Mesenchymal stem cell (in vitro differentiated cells and primary cell): ENCODE measurements at regions not wholly inside any gene's neighbourhood (a gene's known extent, or its start where the extent isn't known, plus 50 kb on each side); places are given as distances from the start of the nearest gene placed in this dataset.

Experiments used
- DNase-seq: peaks from one replicate; pipeline ENCODE4 v3.0.0-alpha.2; 2013
- H2AFZ ChIP-seq: one replicate; pipeline ENCODE4 v1.6.1; 2013; ENCODE audit warnings: low read depth, mild to moderate bottlenecking, control low read depth, inconsistent platforms, low read length, moderate library complexity
- H2AK5ac ChIP-seq: 2 replicates; pipeline ENCODE4 v1.6.1; 2013; ENCODE audit warnings: low read length, moderate library complexity, mild to moderate bottlenecking, inconsistent platforms; ENCODE audit not compliant: severe bottlenecking
- H2BK120ac ChIP-seq: one replicate; pipeline ENCODE4 v1.6.1; 2013; ENCODE audit warnings: low read depth, mild to moderate bottlenecking, inconsistent platforms, low read length, moderate library complexity
- H2BK12ac ChIP-seq, 2 experiments: one replicate each; pipeline ENCODE4 v1.6.1; 2013; ENCODE audit warnings: inconsistent platforms in 2 of 2, low read length in 2 of 2, mild to moderate bottlenecking in 2 of 2, moderate library complexity in 2 of 2, control low read depth in 1 of 2
- H2BK15ac ChIP-seq: one replicate; pipeline ENCODE4 v1.6.1; 2013; ENCODE audit warnings: mild to moderate bottlenecking, low read depth, inconsistent platforms; ENCODE audit not compliant: poor library complexity, severe bottlenecking
- H2BK5ac ChIP-seq: 2 replicates; pipeline ENCODE4 v1.6.1; 2013; ENCODE audit warnings: low read depth, mild to moderate bottlenecking, low read length, control low read depth, inconsistent platforms; ENCODE audit not compliant: poor library complexity, severe bottlenecking
- H3K14ac ChIP-seq, 2 experiments: one replicate each; pipeline ENCODE4 v1.6.1; 2013; ENCODE audit warnings: inconsistent platforms in 2 of 2, low read length in 2 of 2, control low read depth in 1 of 2, mild to moderate bottlenecking in 1 of 2, moderate library complexity in 1 of 2
- H3K18ac ChIP-seq, 2 experiments: one replicate each; pipeline ENCODE4 v1.6.1; 2013; ENCODE audit warnings: inconsistent platforms in 2 of 2, low read length in 2 of 2, control low read depth in 1 of 2, low read depth in 1 of 2, mild to moderate bottlenecking in 1 of 2
- H3K23ac ChIP-seq, 2 experiments: one replicate each; pipeline ENCODE4 v1.6.1; 2013; ENCODE audit warnings: inconsistent platforms in 2 of 2, low read length in 2 of 2, mild to moderate bottlenecking in 2 of 2, moderate library complexity in 2 of 2, control low read depth in 1 of 2
- H3K27ac ChIP-seq: 2 replicates; pipeline ENCODE4 v1.5.1; 2013; ENCODE audit warnings: mild to moderate bottlenecking, moderate library complexity, low read length, control low read depth, inconsistent platforms; ENCODE audit not compliant: poor library complexity, severe bottlenecking
- H3K27me3 ChIP-seq, 2 experiments: 2 replicates each; pipeline versions ENCODE4 v1.6.1 to v1.7.0; 2013; ENCODE audit warnings: low read length in 2 of 2, mild to moderate bottlenecking in 2 of 2, moderate library complexity in 2 of 2, control low read depth in 1 of 2, inconsistent platforms in 1 of 2; ENCODE audit not compliant: control insufficient read depth in 1 of 2, insufficient read depth in 1 of 2
- H3K36me3 ChIP-seq, 2 experiments: 2 replicates each; pipeline versions ENCODE4 v1.6.1 to v1.7.0; 2013; ENCODE audit warnings: low read length in 2 of 2, control low read depth in 1 of 2, inconsistent platforms in 1 of 2, low read depth in 1 of 2, mild to moderate bottlenecking in 1 of 2; ENCODE audit not compliant: insufficient read depth in 2 of 2, control insufficient read depth in 1 of 2
- H3K4ac ChIP-seq, 2 experiments: one replicate each; pipeline ENCODE4 v1.6.1; 2013; ENCODE audit warnings: inconsistent platforms in 2 of 2, low read length in 2 of 2, mild to moderate bottlenecking in 2 of 2, moderate library complexity in 2 of 2, control low read depth in 1 of 2, low read depth in 1 of 2
- H3K4me1 ChIP-seq: 2 replicates; pipeline ENCODE4 v1.6.1; 2013; ENCODE audit warnings: low read depth, low read length, control low read depth; ENCODE audit not compliant: control insufficient read depth, insufficient read depth
- H3K4me2 ChIP-seq: 2 replicates; pipeline ENCODE4 v1.6.1; 2013; ENCODE audit warnings: low read length, mild to moderate bottlenecking, inconsistent platforms; ENCODE audit not compliant: poor library complexity, severe bottlenecking
- H3K4me3 ChIP-seq, 2 experiments: 2 replicates each; pipeline versions ENCODE4 v1.5.1 to v1.7.0; 2013; ENCODE audit warnings: low read length in 2 of 2, mild to moderate bottlenecking in 2 of 2, control low read depth in 1 of 2, low read depth in 1 of 2; ENCODE audit not compliant: insufficient read depth in 1 of 2
- H3K79me1 ChIP-seq: replicated peaks from 2 replicates; pipeline ENCODE4 v1.6.1; 2013; ENCODE audit warnings: mild to moderate bottlenecking, control low read depth, low read length, inconsistent platforms; ENCODE audit not compliant: poor library complexity, severe bottlenecking
- H3K9ac ChIP-seq: 2 replicates; pipeline ENCODE4 v1.7.0; 2013; ENCODE audit warnings: mild to moderate bottlenecking, low read length, moderate library complexity
- H3K9me3 ChIP-seq: 2 replicates; pipeline ENCODE4 v1.7.0; 2013; ENCODE audit warnings: mild to moderate bottlenecking, low read length; ENCODE audit not compliant: control insufficient read depth
- H4K8ac ChIP-seq: one replicate; pipeline ENCODE4 v1.6.1; 2013; ENCODE audit warnings: inconsistent platforms, mild to moderate bottlenecking, low read length, moderate library complexity
- H4K91ac ChIP-seq: one replicate; pipeline ENCODE4 v1.6.1; 2013; ENCODE audit warnings: mild to moderate bottlenecking, low read length, inconsistent platforms
- WGBS: methylation state at CpG from one replicate; pipeline ENCODE4 v1.1.7; 2013; ENCODE audit warnings: mixed read lengths; 5-methylcytosine and 5-hydroxymethylcytosine counted together

DNA sequence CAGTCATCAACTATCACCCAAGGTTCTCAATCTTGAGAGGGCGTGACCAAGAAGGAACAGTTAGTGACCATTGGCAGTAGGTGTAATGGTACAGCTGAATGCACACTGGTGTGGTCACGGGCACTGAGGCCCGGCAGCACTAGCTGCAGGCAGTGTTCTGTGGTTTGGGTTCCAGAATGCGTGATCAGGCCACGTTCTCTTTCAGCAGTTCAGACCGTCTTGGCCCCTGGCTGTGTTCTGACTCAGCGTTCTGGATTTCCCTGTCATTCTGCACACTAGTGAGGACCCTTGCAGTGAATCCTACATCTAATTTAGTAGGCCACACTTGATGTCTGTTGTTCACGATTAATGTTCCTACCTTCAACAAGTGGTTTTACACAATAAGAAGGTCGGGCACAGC lies 220.5 kb upstream of the SLCO3A1 start:
- H2BK12ac ChIP-seq: no peak overlapping the region
- no peak for DNase-seq
- no peak overlapping the region for H2BK15ac ChIP-seq
- no peaks in the 10 kb centered on the region for H3K36me3 ChIP-seq
- H3K4me3 ChIP-seq: no peak overlapping the region
- H3K4me1 ChIP-seq: no peaks in the 10 kb centered on the region
- H3K27me3 ChIP-seq: no peaks in the 10 kb centered on the region
- H2AK5ac ChIP-seq: no peak overlapping the region
- H2AFZ ChIP-seq: no peak overlapping the region
- H3K9ac ChIP-seq: no peak overlapping the region
- 81% methylated on average over 9 of the region's 9 CpGs for WGBS
- no peaks in the 10 kb centered on the region for H3K79me1 ChIP-seq
- H2BK120ac ChIP-seq: no peak overlapping the region
- H3K18ac ChIP-seq: no peak overlapping the region
- no peak overlapping the region for H4K91ac ChIP-seq
- H3K23ac ChIP-seq: no peak overlapping the region
- H3K14ac ChIP-seq: no peak overlapping the region
- H2BK5ac ChIP-seq: no peak overlapping the region
- no peak overlapping the region for H3K27ac ChIP-seq
- no peak overlapping the region for H3K4me2 ChIP-seq
- no peaks in the 10 kb centered on the region for H3K9me3 ChIP-seq
- H4K8ac ChIP-seq: no peak overlapping the region
- H3K4ac ChIP-seq: no peak overlapping the region

DNA sequence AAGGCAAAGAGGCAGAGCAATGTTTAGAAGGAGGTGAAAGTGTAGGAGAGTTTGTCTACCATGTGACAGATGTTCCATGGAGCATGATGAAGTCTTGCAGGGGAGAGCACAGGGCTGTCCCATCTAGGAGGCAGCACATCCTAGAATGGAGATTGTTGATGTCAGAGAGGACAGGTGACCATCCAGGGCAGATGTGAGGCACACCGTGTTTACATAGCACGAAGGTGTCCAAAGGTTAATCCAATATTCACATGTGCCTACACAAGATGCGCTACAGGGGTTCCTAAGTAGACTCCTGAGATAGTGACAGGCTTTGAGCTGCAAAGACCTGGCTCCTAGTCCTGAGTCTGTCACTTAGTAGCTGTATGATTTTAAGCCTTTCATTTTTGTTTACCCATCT lies 219.3 kb upstream of the SLCO3A1 start:
- WGBS: 84% methylated on average over 3 of the region's 3 CpGs

DNA sequence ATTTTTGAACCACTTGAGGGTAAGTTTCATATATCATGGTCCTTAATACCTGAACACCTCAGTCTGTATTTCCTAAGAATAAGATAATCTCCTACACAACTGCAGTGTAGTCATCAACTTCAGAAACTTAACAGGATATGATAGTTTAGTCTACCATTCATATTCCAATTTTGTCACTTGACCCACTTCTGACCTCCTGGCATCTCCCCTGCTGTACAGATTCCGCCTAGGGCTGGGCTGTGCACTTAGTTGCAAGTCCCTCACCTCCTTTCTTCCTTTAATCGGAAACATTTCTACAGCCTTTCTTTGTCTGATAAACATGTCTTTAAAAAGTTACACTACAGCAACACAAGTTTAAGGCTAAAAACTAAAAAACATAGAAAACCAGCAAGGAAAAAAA lies 218.4 kb upstream of the SLCO3A1 start:
- Histone ChIP-seq H3K4me2 (no peak overlapping the region), H2AFZ (no peak overlapping the region), H4K91ac (no peak overlapping the region), H3K9me3 (peaks cover 5% of the 10 kb centered on the region), H3K36me3 (no peaks in the 10 kb centered on the region), H3K18ac (no peak overlapping the region), H3K79me1 (no peaks in the 10 kb centered on the region), H3K23ac (no peak overlapping the region), H3K4ac (no peak overlapping the region), H2BK12ac (no peak overlapping the region), H3K4me3 (no peak overlapping the region), H4K8ac (no peak overlapping the region), H2BK120ac (no peak overlapping the region), H3K9ac (no peak overlapping the region), H3K27me3 (no peaks in the 10 kb centered on the region), H2BK5ac (no peak overlapping the region), H3K14ac (no peak overlapping the region), H3K4me1 (no peaks in the 10 kb centered on the region), H3K27ac (no peak overlapping the region), H2BK15ac (no peak overlapping the region), H2AK5ac (no peak overlapping the region)
- 78% methylated on average over 2 of the region's 2 CpGs for WGBS
- no peak for DNase-seq

More for the DNA sequence above, 219.3 kb upstream of the SLCO3A1 start:
- no peak for DNase-seq
- no peak overlapping the region for H2BK12ac ChIP-seq
- H3K23ac ChIP-seq: no peak overlapping the region
- no peaks in the 10 kb centered on the region for H3K36me3 ChIP-seq
- H3K14ac ChIP-seq: no peak overlapping the region
- H3K27ac ChIP-seq: no peak overlapping the region
- no peak overlapping the region for H3K4me3 ChIP-seq
- no peaks in the 10 kb centered on the region for H3K79me1 ChIP-seq
- no peak overlapping the region for H3K18ac ChIP-seq
- no peak overlapping the region for H4K8ac ChIP-seq
- H3K4me2 ChIP-seq: no peak overlapping the region
- H2AK5ac ChIP-seq: no peak overlapping the region
- H2AFZ ChIP-seq: no peak overlapping the region
- H3K4me1 ChIP-seq: no peaks in the 10 kb centered on the region
- no peak overlapping the region for H3K9ac ChIP-seq
- no peak overlapping the region for H4K91ac ChIP-seq
- no peak overlapping the region for H2BK5ac ChIP-seq
- H3K9me3 ChIP-seq: no peaks in the 10 kb centered on the region
- no peak overlapping the region for H2BK120ac ChIP-seq
- H3K4ac ChIP-seq: no peak overlapping the region
- H2BK15ac ChIP-seq: no peak overlapping the region
- no peaks in the 10 kb centered on the region for H3K27me3 ChIP-seq

DNA sequence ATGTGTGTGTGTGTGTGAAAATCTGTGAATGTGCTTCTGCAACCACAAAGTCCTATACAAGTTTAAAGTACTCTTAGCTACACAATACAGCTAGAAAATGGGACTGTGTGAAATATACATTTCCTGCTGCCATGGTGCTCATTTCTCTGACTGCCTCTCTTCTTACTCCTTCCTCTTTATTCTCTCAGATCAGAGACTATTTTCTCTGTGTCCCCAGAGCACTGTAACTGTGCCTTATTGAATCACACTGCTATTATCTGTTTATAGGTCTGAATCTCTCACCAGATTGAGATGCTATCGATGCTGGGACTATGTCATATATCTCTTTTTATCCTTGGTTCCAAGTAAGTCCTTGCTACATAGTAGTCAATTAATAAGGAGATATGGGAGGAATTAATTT lies 217.9 kb upstream of the SLCO3A1 start:
- H2AFZ ChIP-seq: no peak overlapping the region
- H4K91ac ChIP-seq: no peak overlapping the region
- no peak overlapping the region for H2BK15ac ChIP-seq
- H3K4me1 ChIP-seq: no peaks in the 10 kb centered on the region
- H2BK5ac ChIP-seq: no peak overlapping the region
- peaks cover 11% of the 10 kb centered on the region for H3K9me3 ChIP-seq
- no peak overlapping the region for H3K4me2 ChIP-seq
- no peaks in the 10 kb centered on the region for H3K79me1 ChIP-seq
- H3K4me3 ChIP-seq: no peak overlapping the region
- H3K9ac ChIP-seq: no peak overlapping the region
- H3K4ac ChIP-seq: no peak overlapping the region
- H2BK12ac ChIP-seq: no peak overlapping the region
- 71% methylated on average over 1 of the region's 1 CpG for WGBS
- no peaks in the 10 kb centered on the region for H3K27me3 ChIP-seq
- no peak overlapping the region for H2AK5ac ChIP-seq
- H2BK120ac ChIP-seq: no peak overlapping the region
- no peaks in the 10 kb centered on the region for H3K36me3 ChIP-seq
- H3K27ac ChIP-seq: no peak overlapping the region
- no peak overlapping the region for H3K23ac ChIP-seq
- no peak for DNase-seq
- H3K18ac ChIP-seq: no peak overlapping the region
- no peak overlapping the region for H3K14ac ChIP-seq
- H4K8ac ChIP-seq: no peak overlapping the region
